ENCODE measurements at regions not wholly inside any gene's neighbourhood (a gene's known extent, or its start where the extent isn't known, plus 50 kb on each side); places are given as distances from the start of the nearest gene placed in this dataset.

- Histone ChIP-seq H3K9me3 (ENCODE audit: control insufficient read depth, insufficient read depth, low read length) (peaks cover 5% of the 10 kb centered on the region), H3K4me3 (ENCODE audit: low read depth, low read length) (no peak overlapping the region), H3K4me1 (ENCODE audit: control insufficient read depth, insufficient read depth, low read length) (no peaks in the 10 kb centered on the region), H3K9ac (ENCODE audit: low read depth, low read length) (no peak overlapping the region), H3K36me3 (ENCODE audit: control insufficient read depth, insufficient read depth, low read length) (no peaks in the 10 kb centered on the region), H3K27me3 (ENCODE audit: control insufficient read depth, insufficient read depth, low read length) (no peaks in the 10 kb centered on the region)
Measured at GRCh38 chr1:79955966-79956365, 949.4 kb upstream of the ADGRL4 start.

- no peak overlapping the region for H3K4me3 ChIP-seq (ENCODE audit: low read depth, low read length)
- H3K36me3 ChIP-seq (ENCODE audit: control insufficient read depth, insufficient read depth, low read length): no peaks in the 10 kb centered on the region
- no peaks in the 10 kb centered on the region for H3K9me3 ChIP-seq (ENCODE audit: control insufficient read depth, insufficient read depth, low read length)
- no peak overlapping the region for H3K9ac ChIP-seq (ENCODE audit: low read depth, low read length)
- no peaks in the 10 kb centered on the region for H3K27me3 ChIP-seq (ENCODE audit: control insufficient read depth, insufficient read depth, low read length)
- no peaks in the 10 kb centered on the region for H3K4me1 ChIP-seq (ENCODE audit: control insufficient read depth, insufficient read depth, low read length)
Measured at GRCh38 chr1:79950511-79950910, 944.0 kb upstream of the ADGRL4 start.

- Histone ChIP-seq H3K27me3 (ENCODE audit: control insufficient read depth, insufficient read depth, low read length) (no peaks in the 10 kb centered on the region), H3K4me3 (ENCODE audit: low read depth, low read length) (no peak overlapping the region), H3K9me3 (ENCODE audit: control insufficient read depth, insufficient read depth, low read length) (no peaks in the 10 kb centered on the region), H3K4me1 (ENCODE audit: control insufficient read depth, insufficient read depth, low read length) (no peaks in the 10 kb centered on the region), H3K9ac (ENCODE audit: low read depth, low read length) (no peak overlapping the region), H3K36me3 (ENCODE audit: control insufficient read depth, insufficient read depth, low read length) (no peaks in the 10 kb centered on the region)
Measured at GRCh38 chr1:79945391-79945790, 938.9 kb upstream of the ADGRL4 start.

GRCh38 chr1:79929356-79929755, 922.8 kb upstream of the ADGRL4 start:
- Histone ChIP-seq H3K4me3 (ENCODE audit: low read depth, low read length) (no peak overlapping the region), H3K9ac (ENCODE audit: low read depth, low read length) (no peak overlapping the region)

GRCh38 chr1:79928901-79929300, 922.4 kb upstream of the ADGRL4 start:
- Histone ChIP-seq H3K27me3 (ENCODE audit: control insufficient read depth, insufficient read depth, low read length) (no peaks in the 10 kb centered on the region), H3K9me3 (ENCODE audit: control insufficient read depth, insufficient read depth, low read length) (peaks cover 5% of the 10 kb centered on the region), H3K9ac (ENCODE audit: low read depth, low read length) (no peak overlapping the region), H3K36me3 (ENCODE audit: control insufficient read depth, insufficient read depth, low read length) (no peaks in the 10 kb centered on the region), H3K4me3 (ENCODE audit: low read depth, low read length) (no peak overlapping the region), H3K4me1 (ENCODE audit: control insufficient read depth, insufficient read depth, low read length) (no peaks in the 10 kb centered on the region)

More at GRCh38 chr1:79929356-79929755, 922.8 kb upstream of the ADGRL4 start:
- no peaks in the 10 kb centered on the region for H3K27me3 ChIP-seq (ENCODE audit: control insufficient read depth, insufficient read depth, low read length)
- no peaks in the 10 kb centered on the region for H3K36me3 ChIP-seq (ENCODE audit: control insufficient read depth, insufficient read depth, low read length)
- H3K4me1 ChIP-seq (ENCODE audit: control insufficient read depth, insufficient read depth, low read length): no peaks in the 10 kb centered on the region
- H3K9me3 ChIP-seq (ENCODE audit: control insufficient read depth, insufficient read depth, low read length): peaks cover under 1% of the 10 kb centered on the region

- Histone ChIP-seq H3K9ac (ENCODE audit: low read depth, low read length) (no peak overlapping the region), H3K4me3 (ENCODE audit: low read depth, low read length) (no peak overlapping the region), H3K9me3 (ENCODE audit: control insufficient read depth, insufficient read depth, low read length) (peaks cover 12% of the 10 kb centered on the region), H3K36me3 (ENCODE audit: control insufficient read depth, insufficient read depth, low read length) (no peaks in the 10 kb centered on the region), H3K4me1 (ENCODE audit: control insufficient read depth, insufficient read depth, low read length) (no peaks in the 10 kb centered on the region), H3K27me3 (ENCODE audit: control insufficient read depth, insufficient read depth, low read length) (no peaks in the 10 kb centered on the region)
Measured at GRCh38 chr1:79920960-79921669, 914.6 kb upstream of the ADGRL4 start.

- H3K9ac ChIP-seq (ENCODE audit: low read depth, low read length): no peak overlapping the region
- H3K36me3 ChIP-seq (ENCODE audit: control insufficient read depth, insufficient read depth, low read length): no peaks in the 10 kb centered on the region
- no peaks in the 10 kb centered on the region for H3K4me1 ChIP-seq (ENCODE audit: control insufficient read depth, insufficient read depth, low read length)
- no peak overlapping the region for H3K4me3 ChIP-seq (ENCODE audit: low read depth, low read length)
- H3K9me3 ChIP-seq (ENCODE audit: control insufficient read depth, insufficient read depth, low read length): no peaks in the 10 kb centered on the region
- no peaks in the 10 kb centered on the region for H3K27me3 ChIP-seq (ENCODE audit: control insufficient read depth, insufficient read depth, low read length)
Measured at GRCh38 chr1:79914896-79915295, 908.4 kb upstream of the ADGRL4 start.

- H3K36me3 ChIP-seq (ENCODE audit: control insufficient read depth, insufficient read depth, low read length): no peaks in the 10 kb centered on the region
- H3K27me3 ChIP-seq (ENCODE audit: control insufficient read depth, insufficient read depth, low read length): no peaks in the 10 kb centered on the region
- H3K4me1 ChIP-seq (ENCODE audit: control insufficient read depth, insufficient read depth, low read length): no peaks in the 10 kb centered on the region
- H3K9me3 ChIP-seq (ENCODE audit: control insufficient read depth, insufficient read depth, low read length): no peaks in the 10 kb centered on the region
- H3K9ac ChIP-seq (ENCODE audit: low read depth, low read length): no peak overlapping the region
- H3K4me3 ChIP-seq (ENCODE audit: low read depth, low read length): no peak overlapping the region
Measured at GRCh38 chr1:79912813-79913212, 906.3 kb upstream of the ADGRL4 start.

GRCh38 chr1:79903321-79903720, 896.8 kb upstream of the ADGRL4 start:
- no peak overlapping the region for H3K9ac ChIP-seq (ENCODE audit: low read depth, low read length)
- no peaks in the 10 kb centered on the region for H3K27me3 ChIP-seq (ENCODE audit: control insufficient read depth, insufficient read depth, low read length)
- no peaks in the 10 kb centered on the region for H3K9me3 ChIP-seq (ENCODE audit: control insufficient read depth, insufficient read depth, low read length)
- no peak overlapping the region for H3K4me3 ChIP-seq (ENCODE audit: low read depth, low read length)
- no peaks in the 10 kb centered on the region for H3K36me3 ChIP-seq (ENCODE audit: control insufficient read depth, insufficient read depth, low read length)
- H3K4me1 ChIP-seq (ENCODE audit: control insufficient read depth, insufficient read depth, low read length): no peaks in the 10 kb centered on the region

GRCh38 chr1:79902418-79902817, 895.9 kb upstream of the ADGRL4 start:
- H3K9me3 ChIP-seq (ENCODE audit: control insufficient read depth, insufficient read depth, low read length): no peaks in the 10 kb centered on the region
- H3K9ac ChIP-seq (ENCODE audit: low read depth, low read length): no peak overlapping the region
- H3K4me1 ChIP-seq (ENCODE audit: control insufficient read depth, insufficient read depth, low read length): no peaks in the 10 kb centered on the region
- no peaks in the 10 kb centered on the region for H3K27me3 ChIP-seq (ENCODE audit: control insufficient read depth, insufficient read depth, low read length)
- H3K36me3 ChIP-seq (ENCODE audit: control insufficient read depth, insufficient read depth, low read length): no peaks in the 10 kb centered on the region
- no peak overlapping the region for H3K4me3 ChIP-seq (ENCODE audit: low read depth, low read length)

GRCh38 chr1:79899914-79900313, 893.4 kb upstream of the ADGRL4 start:
- H3K27me3 ChIP-seq (ENCODE audit: control insufficient read depth, insufficient read depth, low read length): no peaks in the 10 kb centered on the region
- H3K36me3 ChIP-seq (ENCODE audit: control insufficient read depth, insufficient read depth, low read length): no peaks in the 10 kb centered on the region
- H3K9me3 ChIP-seq (ENCODE audit: control insufficient read depth, insufficient read depth, low read length): no peaks in the 10 kb centered on the region
- H3K4me3 ChIP-seq (ENCODE audit: low read depth, low read length): no peak overlapping the region
- H3K9ac ChIP-seq (ENCODE audit: low read depth, low read length): no peak overlapping the region
- H3K4me1 ChIP-seq (ENCODE audit: control insufficient read depth, insufficient read depth, low read length): no peaks in the 10 kb centered on the region

GRCh38 chr1:79896140-79896539, 889.6 kb upstream of the ADGRL4 start:
- Histone ChIP-seq H3K4me3 (ENCODE audit: low read depth, low read length) (no peak overlapping the region), H3K4me1 (ENCODE audit: control insufficient read depth, insufficient read depth, low read length) (no peaks in the 10 kb centered on the region), H3K9ac (ENCODE audit: low read depth, low read length) (no peak overlapping the region)

More at GRCh38 chr1:79896140-79896539, 889.6 kb upstream of the ADGRL4 start:
- Histone ChIP-seq H3K27me3 (ENCODE audit: control insufficient read depth, insufficient read depth, low read length) (no peaks in the 10 kb centered on the region), H3K9me3 (ENCODE audit: control insufficient read depth, insufficient read depth, low read length) (no peaks in the 10 kb centered on the region), H3K36me3 (ENCODE audit: control insufficient read depth, insufficient read depth, low read length) (no peaks in the 10 kb centered on the region)

Measured in iPS-15b (cell line).